ENCODE measurements at regions not wholly inside any gene's neighbourhood (a gene's known extent, or its start where the extent isn't known, plus 50 kb on each side); places are given as distances from the start of the nearest gene placed in this dataset.

DNA sequence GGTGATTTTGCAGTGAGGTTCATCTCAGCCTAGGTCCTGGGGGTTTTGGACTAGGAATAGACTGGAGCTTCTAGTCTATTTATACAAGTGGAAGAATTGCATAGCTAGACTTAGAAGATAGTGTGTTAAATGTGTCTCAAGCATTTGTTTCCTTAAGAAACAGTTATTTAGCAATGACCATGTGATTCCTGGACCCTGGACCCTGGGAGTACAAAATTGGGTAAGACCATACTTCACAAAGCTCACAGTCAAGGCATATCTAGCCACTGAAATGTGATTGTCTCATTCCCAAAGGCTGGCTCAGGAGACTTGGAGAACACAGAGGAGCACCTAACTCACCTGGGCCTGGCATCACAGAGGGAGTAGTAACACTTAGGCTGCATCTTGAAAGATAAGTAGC lies 754.5 kb downstream of the SATB2 start:
- no peak for DNase-seq (ENCODE audit: low spot score)

DNA sequence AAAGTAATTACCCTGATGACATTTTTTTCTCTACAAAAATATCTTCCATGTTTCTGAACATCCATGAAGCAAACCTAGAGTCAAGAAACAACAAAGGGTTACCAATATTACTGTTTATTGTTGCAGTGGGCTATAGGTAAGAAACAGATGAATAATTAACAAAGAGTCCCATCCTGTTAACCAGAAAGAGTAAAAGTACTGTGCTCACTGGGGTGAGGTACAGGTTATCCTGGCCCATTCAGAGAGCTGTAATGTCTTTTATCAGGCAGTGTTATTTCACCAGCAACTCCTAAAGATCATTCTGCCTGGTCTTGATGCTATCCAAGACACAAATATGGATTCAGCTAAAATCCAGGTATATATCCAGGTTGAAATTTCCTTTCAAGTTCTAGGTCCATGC lies 754.9 kb downstream of the SATB2 start:
- DNase-seq (ENCODE audit: low spot score), result no peak

DNA sequence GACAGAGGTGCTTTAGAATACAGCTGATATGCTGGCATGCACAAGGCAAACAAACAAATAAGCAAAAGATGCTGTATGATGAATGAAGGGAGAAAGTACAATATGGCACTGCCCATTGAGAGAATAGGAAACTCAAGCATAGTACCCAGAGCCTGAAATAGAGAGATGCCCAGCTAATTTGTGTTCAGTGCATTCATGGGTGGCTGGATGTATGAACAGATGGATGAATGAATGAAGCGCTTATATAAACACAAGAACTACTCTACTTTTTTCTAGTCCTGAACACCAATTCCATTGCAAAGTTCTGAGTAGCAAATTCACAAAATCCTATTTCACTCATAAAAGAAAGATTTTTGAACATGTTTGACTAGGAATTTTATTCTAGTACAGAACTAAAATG lies 756.3 kb downstream of the SATB2 start:
- DNase-seq (ENCODE audit: low spot score), result no peak

DNA sequence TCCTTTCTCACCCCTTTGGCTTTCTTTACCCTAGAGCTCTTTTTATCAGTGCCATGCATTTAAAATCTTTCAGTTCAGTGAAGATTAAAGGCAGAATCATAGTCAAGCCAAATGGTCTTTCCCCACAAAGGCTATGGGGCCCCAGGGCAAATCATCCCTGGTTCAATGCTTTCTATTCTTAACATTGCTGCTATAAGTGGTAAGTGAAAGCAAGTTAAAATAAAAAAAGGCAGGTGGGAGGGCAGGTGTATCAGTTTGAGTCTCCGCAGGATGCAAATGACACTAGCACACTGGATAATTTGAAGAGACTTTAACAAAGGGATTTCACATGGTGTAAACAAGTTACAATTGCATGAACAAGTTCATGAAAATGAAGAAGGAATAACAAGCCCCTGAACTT lies 757.4 kb downstream of the SATB2 start:
- DNase-seq (ENCODE audit: low spot score), result no peak

DNA sequence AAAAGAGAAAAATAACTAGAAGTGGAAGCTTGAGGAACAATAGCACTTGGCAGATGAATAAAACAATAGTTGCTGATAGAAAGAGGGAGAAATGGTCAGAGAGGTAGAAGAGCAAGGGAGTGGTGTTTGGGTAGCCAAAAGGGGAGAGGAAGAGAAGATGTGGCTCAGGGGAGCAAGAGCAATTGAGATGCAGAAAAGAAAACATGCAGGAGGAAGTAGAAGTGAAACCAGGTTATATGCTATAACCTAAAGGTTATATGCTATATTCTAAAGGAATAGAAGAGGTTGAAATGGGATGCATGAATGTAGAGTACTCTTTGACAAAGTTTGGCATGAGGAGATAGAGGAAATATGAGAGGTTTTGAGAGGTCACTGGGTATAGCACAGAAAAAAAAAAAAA lies 759.5 kb downstream of the SATB2 start:
- no peak for DNase-seq (ENCODE audit: low spot score)

DNA sequence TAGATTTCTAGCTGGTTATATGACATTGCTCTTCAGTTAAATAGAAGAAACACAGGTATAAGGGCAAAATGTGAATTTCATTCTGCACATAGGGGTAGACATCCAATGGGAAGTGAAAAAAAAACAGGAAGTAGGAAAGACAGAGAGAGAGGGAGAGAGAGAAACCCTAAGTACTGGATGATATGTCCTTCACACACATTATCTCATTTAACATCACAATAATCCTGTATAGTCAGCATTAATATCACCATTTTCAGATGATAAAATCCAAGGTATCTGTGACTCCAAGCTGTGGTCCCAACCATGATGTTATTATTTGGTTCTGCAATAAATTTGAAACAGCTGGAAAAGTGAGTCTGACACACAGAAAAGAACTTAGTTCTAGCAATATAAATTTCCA lies 759.9 kb downstream of the SATB2 start:
- no peak for DNase-seq (ENCODE audit: low spot score)

DNA sequence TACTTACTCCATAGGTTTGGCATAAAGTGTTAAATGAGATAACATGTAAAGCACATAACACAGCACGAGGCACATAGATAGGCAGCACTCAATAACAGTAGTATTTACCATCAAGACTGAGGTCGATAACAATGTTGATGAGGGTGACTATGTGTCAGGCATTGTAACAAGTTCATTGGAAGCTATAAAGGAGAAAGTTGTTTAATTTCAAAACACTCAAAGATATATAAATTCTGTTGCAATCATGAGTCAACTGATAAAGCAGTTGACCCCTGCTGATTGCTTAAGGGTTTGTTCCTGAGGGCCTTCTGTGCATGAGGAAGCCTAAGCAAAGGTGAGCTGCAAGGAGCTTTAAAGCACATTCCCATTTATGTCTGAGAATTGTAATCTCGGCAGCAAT lies 760.5 kb downstream of the SATB2 start:
- DNase-seq (ENCODE audit: low spot score), result no peak

DNA sequence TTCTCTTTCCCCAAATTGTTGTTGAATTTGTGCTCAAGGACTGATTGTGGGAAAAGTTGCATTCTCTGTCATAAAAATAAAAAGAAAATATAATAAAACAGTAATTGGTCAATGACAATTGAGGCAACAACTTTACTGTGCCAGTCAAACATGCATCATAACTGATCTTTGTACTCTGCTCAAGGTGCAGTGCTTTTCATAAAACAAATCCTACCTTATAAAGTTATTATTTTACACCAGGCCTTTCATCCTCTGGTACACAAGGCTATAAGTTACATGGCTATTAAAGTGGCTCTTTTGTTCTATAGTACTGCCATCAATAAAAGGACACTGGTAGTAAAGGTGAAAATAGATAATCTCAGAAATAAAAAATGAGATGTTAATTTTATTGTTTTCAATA lies 761.9 kb downstream of the SATB2 start:
- no peak for DNase-seq (ENCODE audit: low spot score)

DNA sequence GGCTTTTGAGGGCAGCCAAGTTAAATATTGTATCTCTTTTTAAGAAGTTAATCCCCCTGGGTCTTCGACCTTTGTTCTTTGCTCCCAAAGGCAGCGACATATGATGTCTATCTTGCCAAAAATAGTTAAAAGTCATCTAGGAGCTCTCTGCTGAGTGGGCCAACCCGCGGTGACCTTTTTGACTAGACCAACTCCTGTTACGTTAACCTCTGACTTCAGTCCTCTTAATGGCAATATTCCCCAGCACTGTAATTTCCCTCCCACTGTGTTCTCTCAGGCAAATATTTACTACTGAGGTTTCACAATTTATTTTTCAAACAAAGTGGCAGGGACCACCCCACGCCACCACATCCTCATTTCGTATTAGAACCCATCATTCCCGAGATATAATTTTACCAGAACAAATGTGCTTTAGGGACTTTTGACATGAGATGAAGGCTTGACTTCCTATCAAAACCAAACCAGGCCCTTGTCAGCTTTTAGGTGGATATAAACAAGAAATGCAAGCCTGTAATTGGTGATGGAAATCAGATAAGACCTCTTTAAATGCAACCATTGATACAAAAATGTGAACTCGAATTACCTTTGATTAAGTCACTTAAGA lies 764.7 kb downstream of the SATB2 start:
- DNase-seq (ENCODE audit: low spot score), result no peak

DNA sequence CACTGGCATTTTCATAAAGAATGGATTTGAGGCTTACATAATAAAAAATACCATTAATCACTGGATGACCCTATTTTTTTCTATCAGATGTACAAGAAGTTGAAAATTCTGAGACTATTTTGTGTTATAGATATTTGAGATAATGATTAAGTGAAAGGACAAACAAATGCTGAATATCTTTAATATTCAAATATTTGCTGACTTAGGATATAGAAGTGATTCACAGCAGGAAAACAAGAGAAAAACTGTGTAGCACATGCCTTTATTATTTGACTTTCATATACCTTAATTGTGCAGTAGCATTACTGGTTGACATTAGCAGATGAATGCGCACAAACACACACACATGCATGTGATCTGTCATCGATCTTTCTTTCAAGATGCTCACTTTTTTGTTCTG lies 766.5 kb downstream of the SATB2 start:
- no peak for DNase-seq (ENCODE audit: low spot score)

DNA sequence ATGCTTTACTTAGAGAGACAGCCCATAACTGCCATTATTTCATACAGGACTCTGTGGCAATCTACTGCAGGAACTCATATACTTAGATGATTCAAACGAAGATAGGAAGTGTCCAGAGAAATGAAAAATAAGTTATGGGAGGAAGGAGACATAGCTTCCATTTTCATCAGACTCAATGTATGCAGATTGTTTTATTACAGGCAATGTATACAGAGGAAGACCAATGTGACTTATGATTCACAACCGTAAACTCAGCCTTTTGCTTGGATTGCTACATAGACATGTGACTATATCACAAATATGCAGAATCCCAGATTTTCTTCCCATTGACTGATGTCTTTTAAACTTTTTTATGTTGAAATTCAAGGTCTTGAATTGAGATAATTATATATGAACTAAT lies 793.4 kb downstream of the SATB2 start:
- DNase-seq (ENCODE audit: low spot score), result no peak

DNA sequence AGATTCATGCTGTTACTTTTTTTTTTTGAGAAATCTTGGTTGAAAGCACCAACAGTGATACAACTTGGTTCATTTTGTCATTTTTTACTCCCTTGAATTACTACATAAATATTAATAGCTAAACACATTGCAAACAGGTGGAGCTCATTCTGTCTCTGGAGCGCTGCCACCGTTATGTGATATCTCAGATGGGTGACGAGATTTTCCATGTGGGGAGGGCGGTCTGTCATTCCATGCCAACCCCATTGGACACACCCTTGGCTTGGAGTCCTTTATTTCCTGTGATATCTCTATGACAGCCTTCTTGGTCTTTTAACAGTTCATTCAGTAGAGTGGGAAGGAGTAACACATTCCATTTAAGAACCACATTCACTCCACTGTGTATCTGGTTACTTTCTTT lies 794.8 kb downstream of the SATB2 start:
- no peak for DNase-seq (ENCODE audit: low spot score)

DNA sequence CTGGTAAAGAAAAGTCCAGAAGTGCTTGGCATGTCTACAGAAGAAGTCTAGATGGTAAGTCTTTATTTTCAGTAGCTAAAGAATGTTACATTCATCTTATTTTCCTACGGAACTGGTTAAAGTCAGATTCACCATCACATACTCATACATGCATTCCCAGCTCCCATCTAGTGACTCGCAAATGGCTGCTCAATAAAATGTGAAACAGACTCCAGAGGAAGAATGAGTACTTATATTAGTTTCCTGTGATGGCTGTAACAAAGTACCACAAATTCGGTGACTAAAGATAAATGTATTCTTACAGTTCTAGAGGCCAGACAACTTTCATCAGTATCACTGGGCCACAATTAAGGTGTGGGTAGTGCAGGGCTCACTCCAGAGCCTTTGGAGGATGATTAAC lies 797.2 kb downstream of the SATB2 start:
- DNase-seq (ENCODE audit: low spot score), result no peak

DNA sequence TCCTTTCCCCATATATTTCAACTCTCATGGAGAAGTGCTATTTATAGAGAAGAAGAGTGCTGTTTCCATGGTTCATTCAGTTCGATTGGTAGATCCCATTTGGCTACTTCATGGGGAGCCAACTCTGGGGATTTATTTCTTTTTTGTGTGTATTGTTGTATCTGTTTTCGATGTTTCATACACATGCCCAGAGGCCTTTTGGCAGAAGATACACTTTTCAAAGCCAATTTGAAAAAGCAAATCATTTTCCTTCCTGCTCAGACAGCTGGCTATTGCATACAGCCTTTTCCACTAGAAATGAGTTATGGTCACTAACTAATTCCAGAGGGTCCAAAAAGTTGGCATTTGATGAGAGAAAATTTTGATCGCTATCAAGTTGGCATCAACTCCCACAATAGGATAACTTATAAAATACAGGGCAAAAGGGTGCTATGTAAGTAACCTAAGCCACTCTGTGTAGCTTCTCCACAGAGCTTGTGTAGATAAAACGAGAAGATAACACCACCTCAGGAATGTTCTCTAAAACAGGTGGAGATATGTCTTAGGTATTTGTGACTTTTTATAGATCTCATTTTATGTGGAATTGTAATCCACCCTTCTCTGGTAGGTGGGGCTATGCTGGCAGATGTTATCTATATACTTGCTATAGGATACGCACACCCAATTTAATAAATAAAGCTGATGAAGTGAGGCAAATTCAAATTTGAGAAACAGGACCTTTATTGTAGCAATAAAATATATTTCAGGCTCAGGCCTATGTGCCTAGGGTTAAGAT lies 798.5 kb downstream of the SATB2 start:
- no peak for DNase-seq (ENCODE audit: low spot score)

DNA sequence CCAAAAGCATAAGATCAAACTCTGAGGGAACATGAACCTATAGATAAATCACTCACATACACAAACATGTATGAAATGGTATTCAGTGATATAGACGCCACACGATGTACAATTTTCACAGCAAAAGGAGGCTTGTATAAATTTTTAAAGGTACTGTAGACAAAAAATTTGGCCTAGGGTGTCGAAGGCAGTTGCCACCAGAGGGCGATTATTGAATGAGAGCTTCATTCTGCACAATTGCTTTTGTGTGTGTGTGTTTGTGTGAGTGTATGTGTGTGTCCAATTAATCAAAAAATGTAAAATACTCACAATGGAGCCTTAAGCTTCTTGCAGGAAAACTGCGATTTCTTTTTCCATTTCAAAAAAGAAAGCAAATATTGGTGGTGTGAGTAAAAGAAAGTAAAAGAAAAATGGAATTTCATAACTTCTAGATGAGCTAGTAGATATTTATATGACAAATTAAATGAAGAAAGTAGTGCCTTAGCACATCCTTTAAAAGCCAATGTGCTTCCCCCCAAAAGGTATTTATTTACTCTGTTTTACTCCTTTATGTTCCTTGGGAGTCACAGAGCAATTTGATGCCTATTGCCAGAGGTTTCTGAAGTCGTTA lies 800.1 kb downstream of the SATB2 start:
- peak; percentile 23 for DNase-seq (ENCODE audit: low spot score)

DNA sequence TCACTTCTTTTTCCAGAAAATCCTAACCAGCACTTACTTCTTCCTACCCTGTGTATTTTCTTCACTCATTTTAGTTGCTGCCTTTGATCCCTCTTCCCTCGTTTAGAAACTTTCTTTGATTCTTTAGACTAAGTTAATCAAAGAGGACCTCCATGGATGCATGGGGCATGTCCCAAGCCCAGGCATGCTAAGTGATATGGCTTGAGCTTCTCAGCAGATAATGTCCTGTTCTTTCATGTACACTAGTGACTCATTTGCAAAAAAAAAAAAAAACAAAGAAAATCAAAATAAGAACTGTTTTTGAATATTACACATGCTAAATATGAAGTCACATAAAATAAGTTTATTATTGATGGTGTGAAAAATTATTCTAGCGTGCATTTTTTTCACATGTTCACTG lies 800.9 kb downstream of the SATB2 start:
- no peak for DNase-seq (ENCODE audit: low spot score)

DNA sequence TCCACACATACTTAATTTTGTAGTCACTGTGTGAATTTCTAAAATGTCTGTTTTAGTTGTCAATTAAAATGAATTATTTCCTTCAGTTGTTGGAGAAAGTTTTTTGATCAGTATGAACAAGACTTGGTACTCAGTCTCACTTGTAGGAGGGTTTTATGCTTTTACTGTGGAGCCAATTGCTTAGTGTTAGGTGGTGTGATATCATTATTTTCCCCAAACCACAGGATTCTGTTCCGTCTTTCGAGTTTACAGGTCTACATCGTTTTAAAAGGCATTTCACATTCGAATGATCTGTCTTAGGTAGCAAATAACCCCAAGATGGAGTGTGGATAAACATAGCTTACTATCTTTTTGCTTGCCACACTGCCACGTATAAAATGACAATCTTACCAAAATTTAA lies 803.1 kb downstream of the SATB2 start:
- no peak for DNase-seq (ENCODE audit: low spot score)

DNA sequence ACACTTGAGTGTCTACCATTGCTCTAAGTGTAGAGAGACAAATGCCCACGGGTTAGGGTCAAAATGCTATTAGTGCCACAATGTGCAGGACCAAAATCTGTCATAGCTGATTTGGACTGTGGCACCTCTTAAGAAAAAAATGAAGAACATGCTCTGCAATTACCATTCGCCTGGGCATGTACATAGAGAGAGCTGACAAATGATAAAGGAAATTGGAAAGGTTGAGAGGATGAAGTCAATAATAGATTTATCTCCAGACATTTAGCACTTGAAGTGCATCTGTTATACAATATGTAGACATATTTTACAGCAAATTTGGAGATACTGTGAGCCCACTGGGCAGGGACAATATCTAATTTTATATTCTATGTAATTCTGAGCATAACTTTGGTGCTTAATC lies 804.4 kb downstream of the SATB2 start:
- DNase-seq (ENCODE audit: low spot score), result no peak

DNA sequence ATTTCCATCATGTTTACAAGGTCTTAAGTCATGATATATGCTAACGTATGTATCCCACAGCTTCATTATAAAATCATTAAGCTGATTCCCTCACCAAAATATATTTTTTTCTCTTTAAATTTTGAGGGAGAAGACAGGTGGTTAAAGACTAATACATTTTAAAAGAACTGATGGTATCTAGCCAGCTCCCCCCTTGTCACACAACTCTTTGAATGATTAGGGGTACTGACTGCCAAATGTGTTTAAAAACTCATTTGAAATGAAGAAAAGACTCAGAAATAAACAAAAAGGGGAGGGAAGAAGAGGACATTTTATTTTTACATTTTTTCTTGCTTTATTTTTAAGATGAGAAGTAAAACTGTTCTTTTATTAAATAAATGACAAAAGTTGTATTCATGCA lies 805.3 kb downstream of the SATB2 start:
- DNase-seq (ENCODE audit: low spot score), result no peak

DNA sequence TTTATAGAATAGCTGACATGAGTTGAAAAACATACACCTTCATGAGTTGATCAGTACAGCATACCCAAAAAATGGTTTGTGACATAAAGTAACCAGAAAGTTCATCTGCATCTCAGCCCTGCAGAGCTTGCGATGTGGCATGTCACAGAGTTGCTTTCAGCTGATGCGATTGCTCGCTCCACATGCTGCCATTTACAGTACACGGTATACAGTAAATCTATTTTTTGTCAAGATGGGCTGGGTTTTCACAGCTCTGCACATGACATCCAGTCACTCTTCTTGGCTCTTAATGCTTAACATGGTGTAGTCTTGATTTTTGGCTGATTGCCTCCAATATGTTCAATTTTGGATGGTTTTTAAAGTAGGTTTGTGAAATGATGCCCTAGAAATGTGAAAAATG lies 811.9 kb downstream of the SATB2 start:
- DNase-seq (ENCODE audit: low spot score), result no peak

DNA sequence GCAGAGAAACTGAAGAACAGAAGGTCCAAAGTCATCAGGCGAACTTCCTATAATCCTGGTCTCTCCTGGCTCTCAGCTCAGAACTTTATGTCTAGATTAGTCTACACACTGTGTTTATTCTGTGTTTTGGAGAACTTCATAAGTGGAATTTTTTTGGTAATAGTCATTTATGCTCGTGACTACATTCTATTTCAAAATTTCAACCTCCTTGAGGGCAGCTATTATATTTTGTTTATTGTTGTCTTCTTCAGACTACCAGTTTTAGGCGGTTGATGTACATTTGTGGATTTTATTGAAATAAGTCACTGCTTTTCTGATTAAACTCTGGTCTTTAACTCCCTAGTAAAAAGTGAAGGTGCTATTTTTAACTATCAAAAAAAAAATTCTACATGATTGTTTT lies 816.6 kb downstream of the SATB2 start:
- DNase-seq (ENCODE audit: low spot score), result no peak

DNA sequence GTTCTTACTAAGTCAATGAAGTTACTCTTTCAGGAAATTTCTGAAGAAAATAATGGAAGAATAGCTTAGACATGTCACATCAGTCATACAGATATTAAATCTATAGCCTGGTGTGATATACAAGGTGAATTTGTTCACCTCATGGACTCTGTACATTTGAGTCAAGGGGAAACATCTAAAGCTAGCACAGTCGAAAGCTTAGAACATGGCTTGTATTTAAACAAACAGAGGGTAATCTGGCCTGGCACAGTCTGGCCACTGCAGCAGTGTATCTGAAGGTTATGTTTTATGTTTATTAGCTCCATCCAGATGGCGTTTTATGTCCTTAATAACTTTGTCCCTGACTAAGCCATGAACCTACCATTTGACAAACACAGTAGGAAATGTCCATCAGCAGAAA lies 817.3 kb downstream of the SATB2 start:
- DNase-seq (ENCODE audit: low spot score), result no peak

DNA sequence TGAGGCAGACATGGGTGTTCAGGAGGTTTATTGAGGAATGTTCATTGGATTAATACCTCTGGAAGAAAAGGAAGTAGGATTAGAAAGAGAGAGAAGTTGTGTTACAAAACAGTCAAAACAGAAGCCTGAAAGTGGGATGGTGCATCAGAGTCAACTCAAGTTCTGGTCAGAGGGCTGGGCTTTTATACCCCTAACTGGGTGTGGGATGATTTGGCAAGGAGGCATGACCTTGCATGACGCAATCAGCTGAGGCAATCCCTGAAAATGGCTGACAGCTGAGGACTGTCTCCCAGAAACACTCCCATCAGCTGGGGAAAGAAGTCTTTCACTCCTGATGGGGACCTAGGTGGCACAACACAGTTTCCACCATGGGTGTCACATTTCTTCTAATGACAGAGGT lies 818.2 kb downstream of the SATB2 start:
- no peak for DNase-seq (ENCODE audit: low spot score)

DNA sequence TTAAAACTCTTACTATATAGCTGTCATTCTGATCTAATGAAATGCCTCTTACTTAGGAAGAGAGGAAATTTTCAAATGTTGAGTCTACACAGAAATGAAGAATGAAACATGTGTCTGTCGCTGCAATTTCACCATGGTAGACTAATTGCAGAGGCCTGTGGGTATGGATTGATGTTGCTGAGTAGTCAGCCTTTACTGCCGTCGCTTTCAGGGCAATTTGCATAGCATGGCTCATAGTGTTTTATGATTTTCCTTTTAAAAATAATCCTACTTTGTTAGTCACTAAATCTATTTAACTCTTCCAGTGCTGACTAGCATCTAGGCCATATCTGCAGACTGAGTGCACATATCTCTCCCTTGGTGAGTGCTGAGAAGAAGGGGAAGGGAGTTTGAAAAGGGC lies 819.2 kb downstream of the SATB2 start:
- DNase-seq (ENCODE audit: low spot score), result no peak

Data from SW480 (cell line).